NCI-H1092 (cell line): ENCODE measurements at regions not wholly inside any gene's neighbourhood (a gene's known extent, or its start where the extent isn't known, plus 50 kb on each side); places are given as distances from the start of the nearest gene placed in this dataset.
A peak's percentile ranks its signal among the peaks of the same experiment; 100 is the strongest.

Source experiments
- DNase-seq: peaks from one replicate; lab custom pipeline; 2025; lab: John Stamatoyannopoulos, UW

DNA sequence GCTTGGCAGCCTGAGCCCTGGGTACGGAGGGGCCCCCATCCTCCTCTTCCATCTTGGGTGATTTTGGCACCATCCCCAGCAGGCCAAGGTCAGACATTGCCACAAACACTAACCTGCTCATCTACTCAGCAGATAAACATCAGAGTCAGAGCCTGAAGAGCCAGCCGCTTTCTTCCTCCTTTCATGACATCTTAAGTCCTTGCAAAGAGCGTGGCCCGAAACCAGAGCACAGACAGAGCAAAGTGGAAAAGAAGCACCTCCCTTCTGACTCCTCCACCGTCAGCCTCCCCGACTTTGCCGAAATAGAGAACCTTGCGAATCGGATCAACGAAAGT is 60.4 kb upstream of the RPH3AL start:
- DNase-seq = no peak

- no peak for DNase-seq
Observed at GRCh38 chr17:412211-413015, 59.8 kb upstream of the RPH3AL start.

DNA sequence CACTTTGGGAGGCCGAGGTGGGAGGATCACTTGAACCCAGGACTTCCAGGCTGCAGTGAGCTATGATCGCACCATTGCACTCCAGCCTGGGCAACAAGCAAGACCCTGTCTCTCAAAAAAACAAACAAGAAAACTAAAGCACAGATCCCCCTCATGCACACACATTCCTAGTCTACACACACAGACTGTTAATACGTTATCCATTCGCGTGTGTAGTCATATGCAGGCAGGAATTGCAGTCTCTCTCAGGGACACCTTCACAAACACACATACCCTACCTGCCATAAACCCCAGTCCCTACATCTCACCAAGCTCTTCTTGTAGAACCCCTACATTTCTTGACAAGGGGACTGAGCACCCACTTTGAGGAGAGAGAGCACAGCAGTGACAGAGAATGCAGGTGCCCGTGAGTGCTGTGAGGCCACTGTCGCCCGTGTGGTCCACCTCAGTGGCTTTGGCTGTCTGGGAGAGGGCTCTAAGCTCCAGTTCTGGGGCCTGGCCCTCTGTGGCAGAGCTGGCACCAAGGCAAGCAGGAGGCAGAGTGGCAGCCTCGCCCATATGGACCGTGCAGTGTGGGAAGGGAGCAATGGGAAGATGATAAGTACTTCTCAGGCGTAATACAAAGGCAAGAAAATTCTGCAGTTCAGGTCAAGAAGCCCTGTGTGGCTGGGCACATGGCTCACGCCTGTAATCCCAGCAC is 59.0 kb upstream of the RPH3AL start:
- DNase-seq = no peak

- no peak for DNase-seq
Observed at GRCh38 chr17:410543-411401, 58.2 kb upstream of the RPH3AL start.

GRCh38 chr17:409848-410542 is 57.4 kb upstream of the RPH3AL start:
- DNase-seq = peak; percentile 98

DNA sequence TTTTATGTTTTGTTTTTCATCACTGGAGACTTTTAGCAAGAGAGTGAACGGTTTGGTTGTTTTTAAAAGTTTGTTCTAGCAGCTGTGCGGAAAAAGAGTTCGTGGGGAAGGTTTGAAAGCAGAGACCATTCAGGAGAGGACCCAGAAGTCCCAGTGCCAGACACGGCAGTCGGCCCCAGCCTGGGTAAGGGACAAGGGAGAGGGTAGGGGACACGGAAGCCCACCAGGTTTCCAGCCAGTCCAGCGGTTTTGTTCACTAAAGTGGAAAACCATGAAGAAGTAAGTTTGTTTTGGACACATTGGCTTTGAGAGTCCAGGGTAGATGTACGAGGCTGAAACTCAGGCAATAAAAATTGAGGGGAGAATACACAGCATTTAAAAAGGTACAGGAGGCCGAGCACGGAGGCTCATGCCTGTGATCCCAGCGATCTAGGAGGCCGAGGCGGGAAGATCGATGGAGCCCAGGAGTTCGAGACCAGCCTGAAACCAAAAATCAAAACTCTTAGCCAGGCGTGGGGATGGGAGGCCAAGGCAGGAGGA is 56.8 kb upstream of the RPH3AL start:
- no peak for DNase-seq

DNA sequence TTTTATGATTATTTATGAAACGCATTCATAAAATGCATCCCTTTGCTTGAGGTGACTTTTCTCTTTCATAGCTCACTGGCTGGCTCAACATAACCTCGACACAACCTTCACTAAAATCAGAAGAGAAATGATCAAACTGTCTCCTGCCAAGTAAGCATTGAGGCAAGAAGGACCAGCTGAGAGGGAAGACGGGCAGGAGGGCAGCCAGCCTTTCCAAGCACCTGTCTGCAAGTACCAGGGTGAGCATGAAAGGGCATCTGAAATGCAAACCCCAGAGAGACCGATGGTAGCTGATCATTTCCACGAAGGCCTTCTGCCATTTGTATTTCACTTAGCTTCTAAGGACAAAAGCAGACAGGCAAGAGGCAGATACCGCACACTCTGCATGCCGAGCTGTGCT is 52.1 kb upstream of the RPH3AL start:
- DNase-seq = no peak
